OCI-LY3 (cell line): ENCODE measurements at regions not wholly inside any gene's neighbourhood (a gene's known extent, or its start where the extent isn't known, plus 50 kb on each side); places are given as distances from the start of the nearest gene placed in this dataset.

Experiments used
- H2AFZ ChIP-seq: fragments of 200-600, 300-600 bp; shearing (Covaris generic); 2 replicates; pipeline ENCODE4 v1.6.0; 2014; ENCODE audit warnings: antibody characterized with exemption, low read depth, low read length
- H3K27ac ChIP-seq: fragments of 200-600, 300-600 bp; sonication (generic); 2 replicates; pipeline ENCODE4 v1.5.1; 2014; ENCODE audit warnings: mild to moderate bottlenecking, low read length, moderate library complexity, mixed read lengths
- H3K27me3 ChIP-seq: fragments of 200-600, 300-600 bp; sonication (generic); 2 replicates; pipeline ENCODE4 v1.6.1; 2014; ENCODE audit warnings: low read depth, low read length, mixed read lengths
- H3K36me3 ChIP-seq: fragments of 200-600, 300-600 bp; sonication (generic); replicated peaks from 2 replicates; pipeline ENCODE3; 2014; ENCODE audit warnings: low read depth, low read length, mixed read lengths
- H3K4me1 ChIP-seq: fragments of 300-600, 200-600 bp; sonication (generic); 2 replicates; pipeline ENCODE4 v1.6.1; 2014; ENCODE audit warnings: low read length, mixed read lengths
- H3K4me2 ChIP-seq: fragments of 200-600, 300-600 bp; sonication (generic); 2 replicates; pipeline ENCODE4 v1.6.1; 2014; ENCODE audit warnings: low read length, mixed read lengths
- H3K4me3 ChIP-seq: fragments of 300-600, 200-600 bp; sonication (generic); 2 replicates; pipeline ENCODE4 v1.5.1; 2014; ENCODE audit warnings: antibody characterized with exemption, mild to moderate bottlenecking, low read length, moderate library complexity
- H3K79me2 ChIP-seq: fragments of 300-600, 200-600 bp; shearing (Covaris generic); 2 replicates; pipeline ENCODE4 v1.6.1; 2014; ENCODE audit warnings: mild to moderate bottlenecking, low read length, mixed read lengths
- H3K9ac ChIP-seq: fragments of 300-600, 200-600 bp; shearing (Covaris generic); 2 replicates; pipeline ENCODE4 v1.6.0; 2014; ENCODE audit warnings: mild to moderate bottlenecking, low read length, moderate library complexity
- H3K9me3 ChIP-seq: fragments of 200-600, 300-600 bp; shearing (Covaris generic); 2 replicates; pipeline ENCODE4 v1.6.1; 2014; ENCODE audit warnings: low read length, mixed read lengths; ENCODE audit not compliant: insufficient read depth
- H4K20me1 ChIP-seq: fragments of 200-600, 300-600 bp; sonication (generic); 2 replicates; pipeline ENCODE4 v1.6.1; 2016; ENCODE audit warnings: low read length, mixed read lengths; ENCODE audit not compliant: insufficient read depth
- EZH2phosphoT487 ChIP-seq: fragments of 200-600 bp; shearing (Covaris generic); IDR thresholded peaks from 2 replicates; pipeline ENCODE4 v1.6.1; 2018; ENCODE audit warnings: antibody characterized with exemption, mixed run types, low read depth
- TF ChIP-seq, protein P1 (sequence below): fragments of 200-600, 300-600 bp; sonication (generic); IDR thresholded peaks from 2 replicates; pipeline ENCODE4 v1.5.1; 2014; ENCODE audit warnings: antibody characterized with exemption, low read length, low read depth

DNA sequence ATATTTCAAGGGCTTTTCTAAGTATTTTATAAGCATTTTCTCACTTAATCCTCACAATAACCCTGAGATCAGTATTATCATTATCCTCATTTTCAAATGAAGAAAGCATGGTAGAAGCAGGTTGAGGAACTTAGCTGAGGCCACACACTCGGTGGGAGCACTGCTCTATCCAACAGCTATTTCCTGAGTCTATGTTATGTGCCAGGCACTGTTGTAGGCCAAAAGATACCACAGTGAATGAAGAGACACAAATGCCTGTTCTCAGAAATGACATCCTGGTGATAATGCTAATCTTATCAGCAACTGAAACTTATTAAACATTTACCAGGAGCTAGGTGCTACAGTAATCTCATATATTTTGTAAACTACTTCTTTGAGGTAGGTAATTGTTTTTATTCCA lies 553.9 kb upstream of the ARGLU1 start:
- Histone ChIP-seq H3K4me3 (no peak overlapping the region), H3K4me2 (no peak overlapping the region), H3K4me1 (no peaks in the 10 kb centered on the region), H3K79me2 (no peaks in the 10 kb centered on the region), H3K36me3 (no peaks in the 10 kb centered on the region), H3K9ac (no peak overlapping the region), H4K20me1 (no peaks in the 10 kb centered on the region), H2AFZ (no peak overlapping the region), H3K27me3 (no peaks in the 10 kb centered on the region), H3K27ac (no peak overlapping the region), H3K9me3 (no peaks in the 10 kb centered on the region)
- no peak for TF ChIP-seq EZH2phosphoT487
- TF ChIP-seq, protein P1, sequence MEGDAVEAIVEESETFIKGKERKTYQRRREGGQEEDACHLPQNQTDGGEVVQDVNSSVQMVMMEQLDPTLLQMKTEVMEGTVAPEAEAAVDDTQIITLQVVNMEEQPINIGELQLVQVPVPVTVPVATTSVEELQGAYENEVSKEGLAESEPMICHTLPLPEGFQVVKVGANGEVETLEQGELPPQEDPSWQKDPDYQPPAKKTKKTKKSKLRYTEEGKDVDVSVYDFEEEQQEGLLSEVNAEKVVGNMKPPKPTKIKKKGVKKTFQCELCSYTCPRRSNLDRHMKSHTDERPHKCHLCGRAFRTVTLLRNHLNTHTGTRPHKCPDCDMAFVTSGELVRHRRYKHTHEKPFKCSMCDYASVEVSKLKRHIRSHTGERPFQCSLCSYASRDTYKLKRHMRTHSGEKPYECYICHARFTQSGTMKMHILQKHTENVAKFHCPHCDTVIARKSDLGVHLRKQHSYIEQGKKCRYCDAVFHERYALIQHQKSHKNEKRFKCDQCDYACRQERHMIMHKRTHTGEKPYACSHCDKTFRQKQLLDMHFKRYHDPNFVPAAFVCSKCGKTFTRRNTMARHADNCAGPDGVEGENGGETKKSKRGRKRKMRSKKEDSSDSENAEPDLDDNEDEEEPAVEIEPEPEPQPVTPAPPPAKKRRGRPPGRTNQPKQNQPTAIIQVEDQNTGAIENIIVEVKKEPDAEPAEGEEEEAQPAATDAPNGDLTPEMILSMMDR = no peak

- Histone ChIP-seq H3K79me2 (no peaks in the 10 kb centered on the region), H3K4me3 (no peak overlapping the region), H4K20me1 (no peaks in the 10 kb centered on the region), H2AFZ (no peak overlapping the region), H3K4me2 (no peak overlapping the region), H3K9ac (no peak overlapping the region), H3K36me3 (no peaks in the 10 kb centered on the region), H3K9me3 (no peaks in the 10 kb centered on the region), H3K27ac (no peak overlapping the region), H3K4me1 (no peaks in the 10 kb centered on the region), H3K27me3 (no peaks in the 10 kb centered on the region)
- no peak for TF ChIP-seq EZH2phosphoT487
- TF ChIP-seq, protein P1 = no peak
Observed at GRCh38 chr13:107119989-107120881, 552.3 kb upstream of the ARGLU1 start.

DNA sequence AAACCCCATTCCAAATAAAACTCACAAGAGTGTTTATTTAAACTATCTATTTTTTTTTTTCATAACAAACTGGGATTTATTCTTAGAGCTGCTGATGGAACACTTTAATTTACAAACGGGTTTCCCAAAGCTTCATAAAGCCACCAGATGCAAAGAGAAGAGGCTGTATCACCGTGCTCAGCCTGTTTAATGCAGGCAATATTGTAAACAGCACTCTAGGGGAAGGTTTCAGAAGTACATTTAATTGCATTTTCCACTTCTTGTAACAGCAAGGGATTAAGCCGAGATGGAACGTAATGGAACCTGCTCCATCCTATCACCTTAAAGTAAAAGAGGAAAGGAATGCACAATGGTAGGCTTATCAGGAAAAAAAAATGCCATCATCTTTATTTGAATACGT lies 550.6 kb upstream of the ARGLU1 start:
- Histone ChIP-seq H3K27me3 (no peaks in the 10 kb centered on the region), H3K4me1 (no peaks in the 10 kb centered on the region), H3K9me3 (no peaks in the 10 kb centered on the region), H3K79me2 (no peaks in the 10 kb centered on the region), H3K36me3 (no peaks in the 10 kb centered on the region), H3K27ac (no peak overlapping the region), H2AFZ (no peak overlapping the region), H3K9ac (no peak overlapping the region), H4K20me1 (no peaks in the 10 kb centered on the region), H3K4me3 (no peak overlapping the region), H3K4me2 (no peak overlapping the region)
- TF ChIP-seq EZH2phosphoT487 = no peak
- TF ChIP-seq, protein P1 = no peak

GRCh38 chr13:107117327-107118012 lies 549.5 kb upstream of the ARGLU1 start:
- H3K27ac ChIP-seq = no peak overlapping the region
- no peaks in the 10 kb centered on the region for H3K79me2 ChIP-seq
- TF ChIP-seq, protein P1 = no peak
- no peak for TF ChIP-seq EZH2phosphoT487
- H3K9me3 ChIP-seq = no peaks in the 10 kb centered on the region
- no peaks in the 10 kb centered on the region for H4K20me1 ChIP-seq
- no peak overlapping the region for H2AFZ ChIP-seq
- H3K9ac ChIP-seq = no peak overlapping the region
- H3K4me1 ChIP-seq = no peaks in the 10 kb centered on the region
- no peak overlapping the region for H3K4me2 ChIP-seq
- no peak overlapping the region for H3K4me3 ChIP-seq
- H3K27me3 ChIP-seq = no peaks in the 10 kb centered on the region
- H3K36me3 ChIP-seq = no peaks in the 10 kb centered on the region
